ENCODE measurements at regions not wholly inside any gene's neighbourhood (a gene's known extent, or its start where the extent isn't known, plus 50 kb on each side); places are given as distances from the start of the nearest gene placed in this dataset.

GRCh38 chr9:13665418-13666066 lies 386.1 kb upstream of the MPDZ start:
- Mint-ChIP-seq H3K36me3 (peaks cover 0 to 3% (median 0%) of the 10 kb centered on the region in 5 donors), H3K27me3 (no peaks in the 10 kb centered on the region), H3K27ac (no peak overlapping the region), H3K4me1 (peaks cover 0 to 2% (median 0%) of the 10 kb centered on the region in 7 donors), H3K4me3 (no peak overlapping the region), H3K9me3 (peaks cover 1 to 29% (median 15%) of the 10 kb centered on the region in 11 donors)
- no peak overlapping the region for H3K27ac ChIP-seq (ENCODE audit: low read depth, low read length)
- no peak for ATAC-seq
- no peaks in the 10 kb centered on the region for H3K36me3 ChIP-seq (ENCODE audit: control insufficient read depth in 2 of 3, insufficient read depth in 3 of 3, low read length in 3 of 3)
- H3K4me3 ChIP-seq (ENCODE audit: low read length) = no peak overlapping the region
- no peaks in the 10 kb centered on the region for H3K9me3 ChIP-seq (ENCODE audit: control insufficient read depth in 2 of 3, low read length in 3 of 3)
- no peak for DNase-seq
- intact Hi-C loops (cut with micrococcal nuclease) = no loop called here
- no peaks in the 10 kb centered on the region for H3K27me3 ChIP-seq (ENCODE audit: control insufficient read depth in 2 of 2, insufficient read depth in 2 of 2, low read length in 2 of 2)
- CTCF ChIA-PET = no interaction called here
- POLR2A ChIA-PET = no interaction called here
- H3K4me1 ChIP-seq (ENCODE audit: control insufficient read depth in 2 of 2, insufficient read depth in 2 of 2, low read length in 2 of 2) = no peaks in the 10 kb centered on the region

DNA sequence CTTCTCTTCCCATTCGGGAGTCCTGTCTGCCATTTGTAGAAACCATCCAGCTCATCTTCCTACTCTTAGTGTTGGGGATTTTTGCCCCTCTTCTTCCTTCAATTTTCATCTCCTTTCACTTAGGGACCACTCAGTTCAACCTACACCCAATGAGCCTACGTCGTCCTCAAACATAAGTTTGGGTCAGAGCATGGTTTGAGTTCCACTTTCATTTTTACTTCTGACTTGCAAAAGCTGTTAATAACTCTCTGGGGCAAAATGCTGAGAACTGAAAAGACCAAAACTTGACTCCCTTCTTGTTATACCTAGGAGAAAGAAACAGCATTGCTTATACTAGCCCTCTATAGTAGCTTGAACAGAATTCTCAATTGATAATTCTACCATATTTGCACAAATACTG lies 381.5 kb upstream of the MPDZ start:
- H3K27ac Mint-ChIP-seq = no peak overlapping the region
- intact Hi-C loops (cut with micrococcal nuclease) = no loop called here
- POLR2A ChIA-PET = no interaction called here
- peaks cover 0 to 2% (median 0%) of the 10 kb centered on the region in 7 donors for H3K4me1 Mint-ChIP-seq
- ATAC-seq (no peak), DNase-seq (no peak)
- H3K27ac ChIP-seq (ENCODE audit: low read depth, low read length) = no peak overlapping the region
- no peaks in the 10 kb centered on the region for H3K4me1 ChIP-seq (ENCODE audit: control insufficient read depth in 2 of 2, insufficient read depth in 2 of 2, low read length in 2 of 2)
- no peak overlapping the region for H3K4me3 Mint-ChIP-seq
- CTCF ChIA-PET = no interaction called here
- no peaks in the 10 kb centered on the region for H3K9me3 ChIP-seq (ENCODE audit: control insufficient read depth in 2 of 3, low read length in 3 of 3)
- H3K27me3 ChIP-seq (ENCODE audit: control insufficient read depth in 2 of 2, insufficient read depth in 2 of 2, low read length in 2 of 2) = no peaks in the 10 kb centered on the region
- no peaks in the 10 kb centered on the region for H3K36me3 Mint-ChIP-seq
- peaks cover 0 to 16% (median 7%) of the 10 kb centered on the region in 11 donors for H3K9me3 Mint-ChIP-seq
- H3K36me3 ChIP-seq (ENCODE audit: control insufficient read depth in 2 of 3, insufficient read depth in 3 of 3, low read length in 3 of 3) = no peaks in the 10 kb centered on the region
- no peaks in the 10 kb centered on the region for H3K27me3 Mint-ChIP-seq
- no peak overlapping the region for H3K4me3 ChIP-seq (ENCODE audit: low read length)

DNA sequence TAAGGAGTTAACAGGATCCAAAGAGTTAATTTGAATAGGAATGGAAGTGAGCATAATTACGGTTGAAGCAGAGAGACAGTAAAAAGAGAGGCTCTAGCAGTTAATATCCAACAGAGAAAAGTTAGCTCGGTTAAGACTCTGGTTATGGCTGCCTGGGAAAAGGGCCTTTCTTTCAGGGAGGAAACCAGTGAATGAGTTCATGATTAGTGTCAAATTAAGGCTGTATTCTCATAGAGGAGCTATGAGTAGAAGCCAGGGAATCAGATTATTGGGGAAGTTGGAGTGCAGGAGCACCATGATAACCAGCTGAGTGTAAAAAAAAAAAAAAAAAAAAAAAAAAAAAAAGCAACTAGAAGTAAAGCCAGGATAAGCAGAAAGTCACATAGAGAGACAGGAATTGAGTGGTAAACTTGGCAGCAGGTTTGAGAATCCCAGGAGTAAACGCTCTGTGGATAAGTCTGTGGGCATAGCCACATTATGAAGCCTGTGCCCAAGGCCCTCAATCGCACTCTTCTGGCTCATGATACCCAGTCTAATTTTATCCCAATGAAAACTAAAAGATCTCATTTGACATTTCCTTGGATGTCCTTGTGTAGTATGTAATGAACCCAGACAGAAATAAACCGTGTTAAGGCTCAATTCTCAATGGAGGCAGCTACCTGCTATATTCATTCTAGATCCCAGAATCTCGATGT lies 372.6 kb upstream of the MPDZ start:
- DNase-seq (no peak), ATAC-seq (no peak)
- no peak overlapping the region for H3K27ac ChIP-seq (ENCODE audit: low read depth, low read length)
- Mint-ChIP-seq H3K4me3 (no peak overlapping the region), H3K27ac (no peak overlapping the region), H3K9me3 (peaks cover 2 to 30% (median 5%) of the 10 kb centered on the region in 11 donors), H3K4me1 (no peaks in the 10 kb centered on the region), H3K27me3 (no peaks in the 10 kb centered on the region), H3K36me3 (no peaks in the 10 kb centered on the region)
- no peak overlapping the region for H3K4me3 ChIP-seq (ENCODE audit: low read length)
- no peaks in the 10 kb centered on the region for H3K36me3 ChIP-seq (ENCODE audit: control insufficient read depth in 2 of 3, insufficient read depth in 3 of 3, low read length in 3 of 3)
- intact Hi-C loops (cut with micrococcal nuclease) = no loop called here
- CTCF ChIA-PET = no interaction called here
- H3K9me3 ChIP-seq (ENCODE audit: control insufficient read depth in 2 of 3, low read length in 3 of 3) = no peaks in the 10 kb centered on the region
- H3K27me3 ChIP-seq (ENCODE audit: control insufficient read depth in 2 of 2, insufficient read depth in 2 of 2, low read length in 2 of 2) = no peaks in the 10 kb centered on the region
- H3K4me1 ChIP-seq (ENCODE audit: control insufficient read depth in 2 of 2, insufficient read depth in 2 of 2, low read length in 2 of 2) = no peaks in the 10 kb centered on the region
- POLR2A ChIA-PET = no interaction called here

- intact Hi-C loops (cut with micrococcal nuclease) = no loop called here
- no peak for DNase-seq
- no peaks in the 10 kb centered on the region for H3K27me3 Mint-ChIP-seq
These were observed 372.0 kb upstream of the MPDZ start for GRCh38 chr9:13651526-13651925.

GRCh38 chr9:13648676-13649075 lies 369.2 kb upstream of the MPDZ start:
- Mint-ChIP-seq H3K4me3 (no peak overlapping the region), H3K9me3 (peaks cover 0 to 26% (median 3%) of the 10 kb centered on the region in 11 donors), H3K27ac (no peak overlapping the region), H3K4me1 (no peaks in the 10 kb centered on the region), H3K27me3 (no peaks in the 10 kb centered on the region), H3K36me3 (no peaks in the 10 kb centered on the region)
- Histone ChIP-seq H3K36me3 (ENCODE audit: control insufficient read depth in 2 of 3, insufficient read depth in 3 of 3, low read length in 3 of 3) (no peaks in the 10 kb centered on the region), H3K27ac (ENCODE audit: low read depth, low read length) (no peak overlapping the region), H3K4me1 (ENCODE audit: control insufficient read depth in 2 of 2, insufficient read depth in 2 of 2, low read length in 2 of 2) (no peaks in the 10 kb centered on the region), H3K27me3 (ENCODE audit: control insufficient read depth in 2 of 2, insufficient read depth in 2 of 2, low read length in 2 of 2) (no peaks in the 10 kb centered on the region), H3K9me3 (ENCODE audit: control insufficient read depth in 2 of 3, low read length in 3 of 3) (no peaks in the 10 kb centered on the region), H3K4me3 (ENCODE audit: low read length) (no peak overlapping the region)
- DNase-seq (no peak), ATAC-seq (peak; percentile 18)
- intact Hi-C loops (cut with micrococcal nuclease) = no loop called here
- ChIA-PET CTCF (no interaction called here), POLR2A (no interaction called here)

More at GRCh38 chr9:13651526-13651925, 372.0 kb upstream of the MPDZ start:
- no peak overlapping the region for H3K4me3 ChIP-seq (ENCODE audit: low read length)
- Mint-ChIP-seq H3K36me3 (no peaks in the 10 kb centered on the region), H3K4me1 (no peaks in the 10 kb centered on the region), H3K4me3 (no peak overlapping the region), H3K9me3 (peaks cover 2 to 30% (median 5%) of the 10 kb centered on the region in 11 donors), H3K27ac (no peak overlapping the region)
- no peak for ATAC-seq
- no peaks in the 10 kb centered on the region for H3K9me3 ChIP-seq (ENCODE audit: control insufficient read depth in 2 of 3, low read length in 3 of 3)
- H3K36me3 ChIP-seq (ENCODE audit: control insufficient read depth in 2 of 3, insufficient read depth in 3 of 3, low read length in 3 of 3) = no peaks in the 10 kb centered on the region
- POLR2A ChIA-PET = no interaction called here
- CTCF ChIA-PET = no interaction called here
- H3K27ac ChIP-seq (ENCODE audit: low read depth, low read length) = no peak overlapping the region
- H3K4me1 ChIP-seq (ENCODE audit: control insufficient read depth in 2 of 2, insufficient read depth in 2 of 2, low read length in 2 of 2) = no peaks in the 10 kb centered on the region
- no peaks in the 10 kb centered on the region for H3K27me3 ChIP-seq (ENCODE audit: control insufficient read depth in 2 of 2, insufficient read depth in 2 of 2, low read length in 2 of 2)

DNA sequence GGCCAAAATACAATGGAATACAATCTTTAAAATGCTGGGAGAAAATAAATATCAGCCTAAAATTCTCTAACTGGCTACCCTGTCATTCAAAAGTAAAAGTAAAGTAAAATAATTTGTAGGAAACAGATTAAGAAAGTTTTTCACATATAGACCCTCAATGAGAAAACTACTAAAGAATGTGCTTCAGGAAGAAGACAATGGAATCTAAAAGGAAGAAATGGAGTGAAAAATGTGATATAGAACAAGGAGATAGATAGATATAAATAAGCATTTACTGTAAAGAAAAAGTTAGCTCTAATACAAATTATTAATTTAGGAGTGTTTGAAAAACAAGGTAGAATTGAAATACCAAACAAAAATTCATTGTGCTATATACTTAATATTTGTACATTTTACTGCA lies 368.6 kb upstream of the MPDZ start:
- ATAC-seq = no peak
- intact Hi-C loops (cut with micrococcal nuclease) = no loop called here
- Mint-ChIP-seq H3K4me1 (no peaks in the 10 kb centered on the region), H3K9me3 (peaks cover 0 to 26% (median 3%) of the 10 kb centered on the region in 11 donors), H3K4me3 (no peak overlapping the region), H3K27me3 (no peaks in the 10 kb centered on the region), H3K36me3 (no peaks in the 10 kb centered on the region), H3K27ac (no peak overlapping the region)
- ChIA-PET POLR2A (no interaction called here), CTCF (no interaction called here)
- no peak for DNase-seq
- Histone ChIP-seq H3K27me3 (ENCODE audit: control insufficient read depth in 2 of 2, insufficient read depth in 2 of 2, low read length in 2 of 2) (no peaks in the 10 kb centered on the region), H3K36me3 (ENCODE audit: control insufficient read depth in 2 of 3, insufficient read depth in 3 of 3, low read length in 3 of 3) (no peaks in the 10 kb centered on the region), H3K4me1 (ENCODE audit: control insufficient read depth in 2 of 2, insufficient read depth in 2 of 2, low read length in 2 of 2) (no peaks in the 10 kb centered on the region), H3K4me3 (ENCODE audit: low read length) (no peak overlapping the region), H3K27ac (ENCODE audit: low read depth, low read length) (no peak overlapping the region), H3K9me3 (ENCODE audit: control insufficient read depth in 2 of 3, low read length in 3 of 3) (no peaks in the 10 kb centered on the region)

DNA sequence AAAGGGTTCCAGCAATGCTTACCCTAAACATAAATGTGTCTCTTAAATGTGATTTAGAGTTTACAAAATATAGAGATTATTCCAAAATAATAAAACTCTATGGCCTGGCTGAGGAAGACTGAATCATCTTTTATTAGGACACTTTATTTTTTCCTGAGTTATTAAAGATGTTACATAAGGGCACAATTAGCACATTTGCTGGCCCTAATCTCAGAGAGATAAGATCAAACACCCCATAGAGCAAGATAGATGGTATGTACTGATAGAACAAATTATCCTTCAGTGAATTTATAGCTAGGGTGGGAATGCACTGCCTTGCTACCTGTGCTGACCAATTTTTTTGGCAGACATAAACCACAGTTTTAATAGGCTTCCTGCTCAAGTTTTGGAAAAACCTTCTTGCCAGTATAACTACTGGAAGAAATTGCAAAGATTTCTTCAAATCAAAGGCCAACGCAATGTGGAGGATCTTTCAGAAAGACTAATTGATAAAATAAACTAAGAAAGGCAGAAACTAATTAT lies 367.1 kb upstream of the MPDZ start:
- Mint-ChIP-seq H3K27me3 (no peaks in the 10 kb centered on the region), H3K4me3 (no peak overlapping the region), H3K4me1 (no peaks in the 10 kb centered on the region), H3K27ac (no peak overlapping the region), H3K36me3 (no peaks in the 10 kb centered on the region), H3K9me3 (peaks cover 0 to 26% (median 3%) of the 10 kb centered on the region in 11 donors)
- POLR2A ChIA-PET = no interaction called here
- Histone ChIP-seq H3K36me3 (ENCODE audit: control insufficient read depth in 2 of 3, insufficient read depth in 3 of 3, low read length in 3 of 3) (no peaks in the 10 kb centered on the region), H3K4me3 (ENCODE audit: low read length) (no peak overlapping the region), H3K27ac (ENCODE audit: low read depth, low read length) (no peak overlapping the region), H3K27me3 (ENCODE audit: control insufficient read depth in 2 of 2, insufficient read depth in 2 of 2, low read length in 2 of 2) (no peaks in the 10 kb centered on the region), H3K9me3 (ENCODE audit: control insufficient read depth in 2 of 3, low read length in 3 of 3) (no peaks in the 10 kb centered on the region), H3K4me1 (ENCODE audit: control insufficient read depth in 2 of 2, insufficient read depth in 2 of 2, low read length in 2 of 2) (no peaks in the 10 kb centered on the region)
- intact Hi-C loops (cut with micrococcal nuclease) = no loop called here
- CTCF ChIA-PET = no interaction called here
- DNase-seq = no peak
- no peak for ATAC-seq
